ENCODE measurements at regions not wholly inside any gene's neighbourhood (a gene's known extent, or its start where the extent isn't known, plus 50 kb on each side); places are given as distances from the start of the nearest gene placed in this dataset.
"Not testable (repeated sequence)": the region's sequence is repeated elsewhere in the genome, so short reads cannot be mapped to it uniquely, and the experiment has no call there.

- H3K4me3 ChIP-seq (ENCODE audit: extremely low read depth, insufficient read depth, low read length, poor library complexity, severe bottlenecking): peak overlapping the region; percentile 61
- WGBS, 2 experiments (ENCODE audit: insufficient coverage in 2 of 2): 0 to 2% methylated on average over 49 to 61 of the region's 75 CpGs
- H3K4me1 ChIP-seq (ENCODE audit: control insufficient read depth, insufficient read depth, low read length, poor library complexity, severe bottlenecking): no peaks in the 10 kb centered on the region
- H3K27ac ChIP-seq (ENCODE audit: low read depth, low read length, severe bottlenecking): no peak overlapping the region
- no peaks in the 10 kb centered on the region for H3K36me3 ChIP-seq (ENCODE audit: control insufficient read depth, insufficient read depth, low read length)
- H3K9me3 ChIP-seq (ENCODE audit: control insufficient read depth, low read length): no peaks in the 10 kb centered on the region
These were observed 334.4 kb downstream of the SRGAP2C start for GRCh38 chr1:121519042-121519755.

DNA sequence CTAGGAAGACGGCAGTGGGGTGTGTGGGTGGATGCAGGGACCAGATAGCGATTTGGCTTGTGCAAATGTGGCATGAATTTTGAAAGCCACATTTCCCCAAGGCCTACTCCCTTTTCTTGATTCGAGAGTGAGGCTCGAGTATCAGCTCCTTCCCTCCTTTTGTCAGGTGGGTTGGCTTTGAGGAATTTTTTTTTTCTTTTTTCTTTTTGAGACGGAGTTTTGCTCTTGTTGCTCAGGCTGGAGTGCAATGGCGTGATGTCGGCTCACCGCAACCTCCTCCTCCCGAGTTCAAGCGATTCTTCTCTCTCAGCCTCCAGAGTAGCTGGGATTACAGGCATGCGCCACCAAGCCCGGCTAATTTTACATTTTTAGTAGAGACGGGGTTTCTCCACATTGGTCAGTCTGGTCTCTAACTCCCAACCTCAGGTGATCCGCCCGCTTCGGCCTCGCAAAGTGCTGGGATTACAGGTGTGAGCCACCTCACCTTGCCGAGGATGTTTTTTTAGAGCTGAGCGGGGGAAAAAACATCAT lies 335.0 kb downstream of the SRGAP2C start:
- not testable (repeated sequence) for H3K9me3 ChIP-seq (ENCODE audit: control insufficient read depth, low read length); H3K4me1 ChIP-seq (ENCODE audit: control insufficient read depth, insufficient read depth, low read length, poor library complexity, severe bottlenecking); H3K27ac ChIP-seq (ENCODE audit: low read depth, low read length, severe bottlenecking); H3K36me3 ChIP-seq (ENCODE audit: control insufficient read depth, insufficient read depth, low read length)
- peak overlapping the region; percentile 61 for H3K4me3 ChIP-seq (ENCODE audit: extremely low read depth, insufficient read depth, low read length, poor library complexity, severe bottlenecking)
- WGBS, 2 experiments (ENCODE audit: insufficient coverage in 2 of 2): 83 to 93% methylated on average over 11 to 15 of the region's 19 CpGs

- H3K27ac ChIP-seq (ENCODE audit: low read depth, low read length, severe bottlenecking): no peak overlapping the region
- H3K4me1 ChIP-seq (ENCODE audit: control insufficient read depth, insufficient read depth, low read length, poor library complexity, severe bottlenecking): no peaks in the 10 kb centered on the region
- no peak overlapping the region for H3K4me3 ChIP-seq (ENCODE audit: extremely low read depth, insufficient read depth, low read length, poor library complexity, severe bottlenecking)
- H3K36me3 ChIP-seq (ENCODE audit: control insufficient read depth, insufficient read depth, low read length): no peaks in the 10 kb centered on the region
- 89% methylated on average over 1 to 3 of the region's 5 CpGs for WGBS, 2 experiments (ENCODE audit: insufficient coverage in 2 of 2)
- H3K9me3 ChIP-seq (ENCODE audit: control insufficient read depth, low read length): no peaks in the 10 kb centered on the region
These were observed 337.4 kb downstream of the SRGAP2C start for GRCh38 chr1:121522061-121522759.

DNA sequence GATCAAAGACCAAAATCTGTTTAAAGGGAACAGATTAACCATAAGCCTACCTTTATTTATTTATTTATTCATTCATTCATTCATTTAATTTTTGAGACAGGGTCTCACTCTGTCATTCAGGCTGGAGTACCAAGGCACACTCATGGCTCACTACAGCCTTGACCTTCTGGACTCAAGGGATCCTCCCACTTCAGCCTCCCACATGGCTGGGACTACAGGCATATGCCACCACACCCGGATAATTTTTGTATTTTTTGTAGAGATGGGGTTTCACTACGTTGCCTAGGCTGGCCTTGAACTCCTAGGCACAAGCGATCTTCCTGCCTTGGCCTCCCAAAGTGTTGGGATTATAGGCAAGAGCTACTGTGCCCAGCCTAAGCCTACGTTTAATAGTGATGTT lies 338.3 kb downstream of the SRGAP2C start:
- 100% methylated on average over 2 of the region's 4 CpGs; no CpG with 5 or more reads in 1 of the 2 experiments for WGBS, 2 experiments (ENCODE audit: insufficient coverage in 2 of 2)
- not testable (repeated sequence) for H3K9me3 ChIP-seq (ENCODE audit: control insufficient read depth, low read length); H3K36me3 ChIP-seq (ENCODE audit: control insufficient read depth, insufficient read depth, low read length); H3K27ac ChIP-seq (ENCODE audit: low read depth, low read length, severe bottlenecking); H3K4me1 ChIP-seq (ENCODE audit: control insufficient read depth, insufficient read depth, low read length, poor library complexity, severe bottlenecking); H3K4me3 ChIP-seq (ENCODE audit: extremely low read depth, insufficient read depth, low read length, poor library complexity, severe bottlenecking)

GRCh38 chr1:121525355-121525754 lies 340.6 kb downstream of the SRGAP2C start:
- WGBS, 2 experiments (ENCODE audit: insufficient coverage in 2 of 2): no CpG with 5 or more reads among the region's 4 CpGs
- H3K9me3 ChIP-seq (ENCODE audit: control insufficient read depth, low read length): no peaks in the 10 kb centered on the region
- H3K4me3 ChIP-seq (ENCODE audit: extremely low read depth, insufficient read depth, low read length, poor library complexity, severe bottlenecking): no peak overlapping the region
- no peak overlapping the region for H3K27ac ChIP-seq (ENCODE audit: low read depth, low read length, severe bottlenecking)
- H3K4me1 ChIP-seq (ENCODE audit: control insufficient read depth, insufficient read depth, low read length, poor library complexity, severe bottlenecking): peaks cover 7% of the 10 kb centered on the region
- no peaks in the 10 kb centered on the region for H3K36me3 ChIP-seq (ENCODE audit: control insufficient read depth, insufficient read depth, low read length)

DNA sequence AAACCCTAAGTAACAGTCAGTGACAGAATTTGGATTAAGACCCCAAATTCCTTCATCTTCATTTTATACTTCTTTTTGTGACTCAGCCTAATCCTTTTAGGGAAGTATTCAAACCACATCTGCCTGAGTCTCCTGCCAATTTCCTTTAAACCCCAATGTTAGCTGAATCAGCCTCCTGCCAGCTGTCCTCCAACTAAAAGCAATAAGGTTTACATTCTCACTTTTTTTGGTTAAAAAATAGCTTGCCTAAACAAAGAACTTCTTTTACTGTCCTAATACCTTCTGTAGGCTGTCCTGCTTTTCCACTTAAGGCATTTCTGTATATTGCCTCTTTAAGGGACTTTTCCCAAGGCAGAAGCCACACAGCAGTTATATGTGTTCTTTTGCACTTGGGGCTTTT lies 344.2 kb downstream of the SRGAP2C start:
- H3K4me1 ChIP-seq (ENCODE audit: control insufficient read depth, insufficient read depth, low read length, poor library complexity, severe bottlenecking); H3K4me3 ChIP-seq (ENCODE audit: extremely low read depth, insufficient read depth, low read length, poor library complexity, severe bottlenecking); H3K27ac ChIP-seq (ENCODE audit: low read depth, low read length, severe bottlenecking); H3K9me3 ChIP-seq (ENCODE audit: control insufficient read depth, low read length); H3K36me3 ChIP-seq (ENCODE audit: control insufficient read depth, insufficient read depth, low read length): not testable (repeated sequence)

GRCh38 chr1:121530026-121530425 lies 345.3 kb downstream of the SRGAP2C start:
- H3K9me3 ChIP-seq (ENCODE audit: control insufficient read depth, low read length); H3K4me3 ChIP-seq (ENCODE audit: extremely low read depth, insufficient read depth, low read length, poor library complexity, severe bottlenecking); H3K4me1 ChIP-seq (ENCODE audit: control insufficient read depth, insufficient read depth, low read length, poor library complexity, severe bottlenecking); H3K36me3 ChIP-seq (ENCODE audit: control insufficient read depth, insufficient read depth, low read length); H3K27ac ChIP-seq (ENCODE audit: low read depth, low read length, severe bottlenecking): not testable (repeated sequence)
- WGBS, 2 experiments (ENCODE audit: insufficient coverage in 2 of 2): 83% methylated on average over 1 of the region's 2 CpGs; no CpG with 5 or more reads in 1 of the 2 experiments

- not testable (repeated sequence) for H3K4me3 ChIP-seq (ENCODE audit: extremely low read depth, insufficient read depth, low read length, poor library complexity, severe bottlenecking); H3K9me3 ChIP-seq (ENCODE audit: control insufficient read depth, low read length); H3K4me1 ChIP-seq (ENCODE audit: control insufficient read depth, insufficient read depth, low read length, poor library complexity, severe bottlenecking); H3K27ac ChIP-seq (ENCODE audit: low read depth, low read length, severe bottlenecking); H3K36me3 ChIP-seq (ENCODE audit: control insufficient read depth, insufficient read depth, low read length)
- 72% methylated on average over 2 of the region's 5 CpGs; no CpG with 5 or more reads in 1 of the 2 experiments for WGBS, 2 experiments (ENCODE audit: insufficient coverage in 2 of 2)
These were observed 347.0 kb downstream of the SRGAP2C start for GRCh38 chr1:121531747-121532146.

- not testable (repeated sequence) for H3K27ac ChIP-seq (ENCODE audit: low read depth, low read length, severe bottlenecking); H3K36me3 ChIP-seq (ENCODE audit: control insufficient read depth, insufficient read depth, low read length); H3K9me3 ChIP-seq (ENCODE audit: control insufficient read depth, low read length); H3K4me1 ChIP-seq (ENCODE audit: control insufficient read depth, insufficient read depth, low read length, poor library complexity, severe bottlenecking); H3K4me3 ChIP-seq (ENCODE audit: extremely low read depth, insufficient read depth, low read length, poor library complexity, severe bottlenecking)
- WGBS, 2 experiments (ENCODE audit: insufficient coverage in 2 of 2): 83 to 95% methylated on average over 5 to 7 of the region's 14 CpGs
These were observed 353.4 kb downstream of the SRGAP2C start for GRCh38 chr1:121538148-121538547.

DNA sequence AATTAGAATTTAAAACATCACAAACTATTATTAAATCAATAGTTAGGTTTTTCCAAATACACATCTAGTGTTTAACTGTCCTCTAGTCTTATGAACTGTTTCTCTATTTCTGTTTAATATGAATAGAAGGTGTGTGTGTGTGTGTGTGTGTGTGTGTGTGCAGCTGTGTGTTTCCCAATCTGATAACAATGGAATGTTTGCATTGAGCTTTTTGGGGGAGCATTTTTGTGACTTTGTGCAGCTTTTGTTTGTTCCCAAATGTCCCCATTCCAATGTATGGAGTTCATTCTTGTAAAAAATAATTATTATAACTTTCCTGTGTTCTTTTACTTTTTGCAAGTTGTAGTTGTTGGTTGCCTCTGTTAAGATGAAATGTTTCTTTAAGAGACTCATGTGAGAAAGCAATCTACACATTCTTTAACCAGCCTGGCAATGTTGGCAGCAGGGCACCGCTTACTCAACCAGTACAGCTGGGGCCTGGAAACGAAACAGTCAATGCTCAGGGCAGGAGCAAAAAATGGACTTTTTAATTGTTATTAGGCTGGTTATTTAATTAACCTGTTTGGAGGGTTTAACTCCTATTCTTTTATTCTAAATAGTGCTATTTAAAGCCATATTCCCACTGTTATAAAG lies 354.3 kb downstream of the SRGAP2C start:
- H3K27ac ChIP-seq (ENCODE audit: low read depth, low read length, severe bottlenecking): no peak overlapping the region
- no peak overlapping the region for H3K4me3 ChIP-seq (ENCODE audit: extremely low read depth, insufficient read depth, low read length, poor library complexity, severe bottlenecking)
- 80% methylated on average over 2 of the region's 2 CpGs; no CpG with 5 or more reads in 1 of the 2 experiments for whole genome bisulfite sequencing, 2 experiments (ENCODE audit: insufficient coverage in 2 of 2)
- no peaks in the 10 kb centered on the region for H3K36me3 ChIP-seq (ENCODE audit: control insufficient read depth, insufficient read depth, low read length)
- H3K4me1 ChIP-seq (ENCODE audit: control insufficient read depth, insufficient read depth, low read length, poor library complexity, severe bottlenecking): peaks cover 4% of the 10 kb centered on the region
- no peaks in the 10 kb centered on the region for H3K9me3 ChIP-seq (ENCODE audit: control insufficient read depth, low read length)

Data from mesodermal cell (in vitro differentiated cells).